ENCODE measurements at regions not wholly inside any gene's neighbourhood (a gene's known extent, or its start where the extent isn't known, plus 50 kb on each side); places are given as distances from the start of the nearest gene placed in this dataset.

GRCh38 chr7:149690688-149691446 lies 82.5 kb downstream of the ZNF467 start:
- TF ChIP-seq POLR2A (IDR thresholded peaks at IDR 0.05; ENCODE audit: low read length) (no peak), GATA1 (IDR thresholded peaks at IDR 0.05; ENCODE audit: low read depth, low read length) (no peak)
